ENCODE measurements at regions not wholly inside any gene's neighbourhood (a gene's known extent, or its start where the extent isn't known, plus 50 kb on each side); places are given as distances from the start of the nearest gene placed in this dataset.
"Not testable (repeated sequence)": the region's sequence is repeated elsewhere in the genome, so short reads cannot be mapped to it uniquely, and the experiment has no call there.

- H3K27me3 ChIP-seq (replicated peaks; ENCODE audit: insufficient read depth, low read depth, low read length, poor library complexity) = no peaks in the 10 kb centered on the region
- ChIA-PET POLR2A (ENCODE audit: low non-redundant PET) (interaction anchor here (0.6 kb wide), 1 partner anchor 12 kb away, joined by 5 read pairs; no protein-coding TSS in a partner anchor), CTCF (interaction anchor here (0.6 kb wide), 1 partner anchor 943 kb away, joined by 16 read pairs; no protein-coding TSS in a partner anchor)
- peak; percentile 30; the same call in 1 of the 2 replicates for TF ChIP-seq CTCF (conservative IDR thresholded peaks at IDR 0.05; ENCODE audit: low read depth, low read length)
- TF ChIP-seq EZH2 (IDR thresholded peaks at IDR 0.05; ENCODE audit: borderline replicate concordance, low read depth, low read length, poor library complexity, severe bottlenecking) = no peak
- peak; percentile 88 for DNase-seq (ENCODE audit: low spot score)
- BruUV-seq (replicated peaks) = no TSS peak
- H3K4me3 ChIP-seq (ENCODE audit: low read depth, low read length, poor library complexity, severe bottlenecking) = no peak overlapping the region
- H3K27ac ChIP-seq (ENCODE audit: low read depth, low read length, poor library complexity, severe bottlenecking) = peak overlapping the region; percentile 24
- no peaks in the 10 kb centered on the region for H3K36me3 ChIP-seq (ENCODE audit: insufficient read depth, low read length, poor library complexity, severe bottlenecking)
- peaks cover 7% of the 10 kb centered on the region for H3K4me1 ChIP-seq (ENCODE audit: insufficient read depth, low read length, poor library complexity, severe bottlenecking)
- intact Hi-C loops (cut with micrococcal nuclease; ENCODE audit: unreplicated experiment) = loop anchor here (10.0 kb wide), 1 partner anchor 1749 kb away; no protein-coding TSS in a partner anchor
- H3K9me3 ChIP-seq (ENCODE audit: low read depth, low read length, poor library complexity, severe bottlenecking) = no peaks in the 10 kb centered on the region
These were observed 1189.2 kb downstream of the TYW1 start for GRCh38 chr7:68185631-68186456.

GRCh38 chr7:68187532-68187931 lies 1190.9 kb downstream of the TYW1 start:
- no TSS peak for BruUV-seq (replicated peaks)
- TF ChIP-seq CTCF (conservative IDR thresholded peaks at IDR 0.05; ENCODE audit: low read depth, low read length) = no peak
- TF ChIP-seq EZH2 (IDR thresholded peaks at IDR 0.05; ENCODE audit: borderline replicate concordance, low read depth, low read length, poor library complexity, severe bottlenecking) = no peak
- ChIA-PET CTCF (no interaction called here), POLR2A (ENCODE audit: low non-redundant PET) (no interaction called here)
- no peaks in the 10 kb centered on the region for H3K9me3 ChIP-seq (ENCODE audit: low read depth, low read length, poor library complexity, severe bottlenecking)
- DNase-seq (ENCODE audit: low spot score) = no peak
- H3K4me1 ChIP-seq (ENCODE audit: insufficient read depth, low read length, poor library complexity, severe bottlenecking) = peaks cover 7% of the 10 kb centered on the region
- H3K27me3 ChIP-seq (replicated peaks; ENCODE audit: insufficient read depth, low read depth, low read length, poor library complexity) = no peaks in the 10 kb centered on the region
- no peaks in the 10 kb centered on the region for H3K36me3 ChIP-seq (ENCODE audit: insufficient read depth, low read length, poor library complexity, severe bottlenecking)
- intact Hi-C loops (cut with micrococcal nuclease; ENCODE audit: unreplicated experiment) = loop anchor here (10.0 kb wide), 1 partner anchor 1747 kb away; no protein-coding TSS in a partner anchor
- H3K4me3 ChIP-seq (ENCODE audit: low read depth, low read length, poor library complexity, severe bottlenecking) = no peak overlapping the region
- H3K27ac ChIP-seq (ENCODE audit: low read depth, low read length, poor library complexity, severe bottlenecking) = no peak overlapping the region

GRCh38 chr7:68192941-68193340 lies 1196.3 kb downstream of the TYW1 start:
- intact Hi-C loops (cut with micrococcal nuclease; ENCODE audit: unreplicated experiment) = loop anchor here (5.0 kb wide), 1 partner anchor 189 kb away; no protein-coding TSS in a partner anchor
- Histone ChIP-seq H3K4me3 (ENCODE audit: low read depth, low read length, poor library complexity, severe bottlenecking) (no peak overlapping the region), H3K36me3 (ENCODE audit: insufficient read depth, low read length, poor library complexity, severe bottlenecking) (no peaks in the 10 kb centered on the region), H3K4me1 (ENCODE audit: insufficient read depth, low read length, poor library complexity, severe bottlenecking) (no peaks in the 10 kb centered on the region), H3K27ac (ENCODE audit: low read depth, low read length, poor library complexity, severe bottlenecking) (no peak overlapping the region), H3K9me3 (ENCODE audit: low read depth, low read length, poor library complexity, severe bottlenecking) (no peaks in the 10 kb centered on the region), H3K27me3 (replicated peaks; ENCODE audit: insufficient read depth, low read depth, low read length, poor library complexity) (no peaks in the 10 kb centered on the region)
- no peak for TF ChIP-seq CTCF (conservative IDR thresholded peaks at IDR 0.05; ENCODE audit: low read depth, low read length)
- TF ChIP-seq EZH2 (IDR thresholded peaks at IDR 0.05; ENCODE audit: borderline replicate concordance, low read depth, low read length, poor library complexity, severe bottlenecking) = no peak
- CTCF ChIA-PET = no interaction called here
- POLR2A ChIA-PET (ENCODE audit: low non-redundant PET) = no interaction called here
- no TSS peak for BruUV-seq (replicated peaks)
- no peak for DNase-seq (ENCODE audit: low spot score)

DNA sequence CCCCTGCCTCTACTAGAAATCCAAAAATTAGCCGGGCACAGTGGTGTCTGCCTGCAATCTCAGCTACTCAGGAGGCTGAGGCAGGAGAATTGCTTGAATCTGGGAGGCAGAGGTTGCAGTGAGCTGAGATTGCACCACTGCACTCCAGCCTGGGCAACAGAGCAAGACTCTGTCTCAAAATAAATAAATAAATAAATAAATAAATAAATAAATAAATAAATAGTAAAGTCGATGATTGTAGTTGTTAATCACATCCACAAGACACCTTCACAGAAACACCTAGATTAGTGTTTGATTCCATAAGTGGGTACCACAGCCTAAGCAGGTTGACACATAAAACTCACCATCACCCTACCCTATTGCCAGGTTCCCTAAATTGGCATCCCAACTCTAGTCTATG lies 1199.0 kb downstream of the TYW1 start:
- intact Hi-C loops (cut with micrococcal nuclease; ENCODE audit: unreplicated experiment); BruUV-seq (replicated peaks); H3K36me3 ChIP-seq (ENCODE audit: insufficient read depth, low read length, poor library complexity, severe bottlenecking); H3K4me3 ChIP-seq (ENCODE audit: low read depth, low read length, poor library complexity, severe bottlenecking); H3K4me1 ChIP-seq (ENCODE audit: insufficient read depth, low read length, poor library complexity, severe bottlenecking); POLR2A ChIA-PET (ENCODE audit: low non-redundant PET); DNase-seq (ENCODE audit: low spot score); CTCF ChIA-PET; H3K9me3 ChIP-seq (ENCODE audit: low read depth, low read length, poor library complexity, severe bottlenecking); H3K27me3 ChIP-seq (replicated peaks; ENCODE audit: insufficient read depth, low read depth, low read length, poor library complexity); H3K27ac ChIP-seq (ENCODE audit: low read depth, low read length, poor library complexity, severe bottlenecking): not testable (repeated sequence)

Measured in A673 (cell line).